Dermis blood vessel endothelial cell (primary cell): ENCODE measurements at regions not wholly inside any gene's neighbourhood (a gene's known extent, or its start where the extent isn't known, plus 50 kb on each side); places are given as distances from the start of the nearest gene placed in this dataset.
"Not testable (repeated sequence)": the region's sequence is repeated elsewhere in the genome, so short reads cannot be mapped to it uniquely, and the experiment has no call there.

Source experiments
- DNase-seq: peaks from one replicate; pipeline ENCODE4 v3.0.0; 2010

DNA sequence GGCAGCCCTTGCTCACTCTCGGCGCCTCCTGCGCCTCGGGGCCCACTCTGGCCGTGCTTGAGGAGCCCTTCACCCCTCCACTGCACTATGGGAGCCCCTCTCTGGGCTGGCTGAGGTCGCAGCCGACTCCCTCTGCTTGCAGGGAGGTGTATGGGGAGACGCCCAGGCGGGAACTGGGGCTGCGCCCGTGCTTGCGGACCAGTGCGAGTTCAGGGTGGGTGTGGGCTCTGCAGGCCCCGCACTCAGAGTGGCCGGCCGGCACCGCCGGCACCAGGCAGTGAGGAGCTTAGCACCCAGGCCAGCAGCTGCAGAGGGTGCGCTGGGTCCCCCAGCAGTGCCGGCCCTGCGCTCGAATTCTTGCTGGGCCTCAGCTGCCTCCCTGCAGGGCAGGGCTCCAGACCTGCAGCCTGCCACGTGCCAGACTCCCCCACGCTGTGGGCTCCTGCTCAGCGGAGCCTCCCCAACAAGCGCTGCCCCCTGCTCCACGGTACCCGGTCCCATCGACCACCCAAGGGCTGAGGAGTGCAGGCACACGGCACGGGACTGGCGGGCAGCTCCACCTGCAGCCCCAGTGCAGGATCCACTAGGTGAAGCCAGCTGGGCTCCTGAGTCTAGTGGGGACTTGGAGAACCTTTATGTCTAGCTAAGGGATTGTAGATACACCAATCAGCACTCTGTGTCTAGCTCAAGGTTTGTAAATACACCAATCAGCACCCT is 54.0 kb upstream of the WWC2 start:
- DNase-seq: not testable (repeated sequence)

- DNase-seq: no peak
Observed at GRCh38 chr4:183038436-183038835, 60.6 kb upstream of the WWC2 start.

DNA sequence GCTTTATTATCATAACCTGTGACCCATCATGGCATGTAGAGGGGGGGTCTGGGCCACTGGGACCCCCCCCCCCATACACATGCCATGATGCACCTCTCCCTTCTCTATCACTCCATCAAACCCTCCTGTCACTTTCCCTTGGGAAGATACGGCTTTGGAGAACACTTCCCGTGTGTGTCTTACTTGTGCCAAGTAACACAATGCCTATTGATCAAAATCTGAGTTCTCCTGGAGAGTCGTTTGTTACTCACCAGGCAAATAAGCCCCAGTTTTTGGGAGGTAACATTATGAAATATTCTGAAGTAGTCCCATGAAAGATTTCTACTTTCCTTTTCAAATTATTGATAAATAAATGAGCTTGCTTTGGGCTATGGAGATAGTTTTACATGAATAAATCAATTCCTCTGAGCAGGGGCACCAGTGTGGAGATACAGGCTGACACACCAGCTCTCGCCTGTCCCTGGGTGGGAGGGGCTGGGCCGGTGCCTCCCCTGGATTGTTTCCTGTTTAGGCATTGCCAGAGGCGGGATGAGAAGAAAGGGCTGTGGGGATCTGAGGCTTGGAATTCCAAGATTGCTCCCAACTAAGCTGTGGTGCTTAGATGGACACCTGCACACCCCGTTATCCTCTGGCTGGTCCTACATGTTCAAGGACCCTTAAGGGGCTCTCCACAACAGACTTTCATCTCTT is 63.2 kb upstream of the WWC2 start:
- no peak for DNase-seq

DNA sequence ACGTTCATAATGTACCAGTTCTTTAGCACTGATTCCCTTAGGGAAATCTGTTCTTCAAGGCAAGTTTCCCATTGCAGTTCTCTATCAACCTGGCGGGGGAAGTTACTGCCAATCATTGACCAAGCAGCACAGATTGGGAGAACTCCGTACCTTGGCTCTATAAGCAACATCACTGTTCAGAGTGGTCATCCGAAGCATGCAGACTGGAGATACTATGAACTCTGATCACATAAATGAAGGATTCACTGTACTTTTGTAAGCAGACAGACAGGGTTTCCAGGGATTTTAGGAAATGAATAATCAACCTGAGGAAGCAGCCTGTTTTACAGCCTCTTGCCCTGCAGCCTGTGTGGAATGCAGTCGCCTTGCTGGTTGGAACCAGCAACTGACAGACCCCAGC is 63.8 kb upstream of the WWC2 start:
- DNase-seq: no peak

GRCh38 chr4:183030823-183031222 is 68.2 kb upstream of the WWC2 start:
- no peak for DNase-seq

GRCh38 chr4:183030309-183030708 is 68.7 kb upstream of the WWC2 start:
- DNase-seq: no peak

- no peak for DNase-seq
Observed at GRCh38 chr4:183029365-183029764, 69.7 kb upstream of the WWC2 start.

- no peak for DNase-seq
Observed at GRCh38 chr4:183026701-183027100, 72.4 kb upstream of the WWC2 start.

GRCh38 chr4:183022617-183023016 is 76.4 kb upstream of the WWC2 start:
- DNase-seq: no peak

DNA sequence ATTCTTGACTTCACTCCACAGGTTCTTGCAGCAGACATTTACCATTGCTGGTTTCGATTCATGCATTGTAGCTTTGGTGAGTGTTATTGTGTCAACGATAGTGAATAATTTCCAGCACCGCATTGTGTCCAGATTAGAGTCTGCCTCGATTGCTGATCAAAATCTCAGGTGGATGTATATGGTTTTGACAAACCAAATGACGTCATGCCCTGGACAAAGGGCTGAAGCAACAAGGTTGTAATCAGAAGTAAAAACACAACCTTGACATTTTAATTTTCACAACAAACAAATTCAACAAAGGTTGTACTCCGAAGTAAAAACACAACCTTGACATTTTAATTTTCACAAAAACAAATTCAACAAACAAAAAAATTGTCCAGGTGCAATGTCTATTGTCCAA is 81.1 kb upstream of the WWC2 start:
- DNase-seq: no peak

DNA sequence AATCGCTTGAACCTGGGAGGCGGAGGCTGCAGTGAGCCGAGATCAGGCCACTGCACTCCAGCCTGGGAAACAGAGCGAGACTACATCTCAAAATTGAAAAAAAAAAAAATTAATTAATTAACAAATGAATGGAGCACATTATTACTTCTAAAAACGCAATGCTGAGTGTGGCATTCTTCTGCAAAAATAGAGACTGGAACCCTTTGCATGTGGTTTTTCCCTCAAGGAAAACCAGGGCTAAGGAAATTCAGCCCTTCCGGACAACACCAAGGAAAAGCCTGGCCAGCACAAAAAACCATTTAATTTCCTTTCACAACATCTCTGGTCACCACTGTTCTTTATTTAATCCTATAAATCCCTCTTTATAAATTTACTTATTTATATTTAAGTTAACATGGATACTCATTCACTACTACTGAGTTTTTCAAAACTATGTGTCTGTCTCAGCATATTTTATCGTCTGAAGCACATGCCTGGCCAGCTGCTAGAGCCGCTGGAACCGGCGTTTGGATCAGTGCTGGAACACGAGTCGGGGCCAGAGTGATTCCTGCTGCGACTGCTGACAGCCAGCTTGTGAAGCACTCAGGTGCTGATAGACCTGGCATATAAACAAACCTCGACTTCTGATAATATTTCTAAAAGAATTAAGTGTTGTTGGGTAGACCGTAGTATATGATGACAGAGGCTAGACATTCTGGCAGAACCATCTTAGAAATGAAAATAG is 84.5 kb upstream of the WWC2 start:
- DNase-seq: no peak

GRCh38 chr4:183013730-183014002 is 85.4 kb upstream of the WWC2 start:
- DNase-seq: no peak

GRCh38 chr4:183012879-183013729 is 86.0 kb upstream of the WWC2 start:
- no peak for DNase-seq

DNA sequence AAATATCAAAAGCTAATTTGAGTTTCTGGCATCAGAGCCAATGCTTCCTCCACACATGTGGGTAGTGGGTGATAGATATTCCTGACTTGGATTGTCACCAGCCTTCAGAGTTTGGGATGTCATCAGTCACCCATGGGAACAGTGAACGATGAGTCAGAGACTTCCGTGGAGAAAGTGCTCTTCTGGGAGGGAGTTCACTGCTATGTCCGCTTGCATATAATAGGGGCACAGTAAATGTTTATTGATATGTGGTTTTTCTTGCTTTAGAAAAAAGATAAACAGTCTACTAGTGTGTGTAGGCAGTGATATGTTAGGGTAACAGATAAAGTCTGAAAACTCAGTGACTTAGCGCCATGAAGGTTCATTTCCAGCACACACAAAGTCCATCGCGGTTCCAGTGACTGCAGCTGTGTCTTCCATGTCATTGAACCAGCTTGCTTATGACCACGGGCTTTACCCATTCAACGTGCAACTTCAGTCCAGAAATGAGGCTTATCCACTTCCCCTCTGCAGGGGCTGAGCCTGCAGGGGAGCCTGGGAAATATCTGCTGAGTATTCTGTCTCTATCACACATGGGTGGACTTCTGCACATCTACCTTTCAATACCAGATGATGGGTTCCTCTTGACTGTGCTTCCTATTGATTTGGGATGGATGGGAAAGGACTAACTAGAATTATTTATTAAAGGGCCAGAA is 87.7 kb upstream of the WWC2 start:
- DNase-seq: no peak

DNA sequence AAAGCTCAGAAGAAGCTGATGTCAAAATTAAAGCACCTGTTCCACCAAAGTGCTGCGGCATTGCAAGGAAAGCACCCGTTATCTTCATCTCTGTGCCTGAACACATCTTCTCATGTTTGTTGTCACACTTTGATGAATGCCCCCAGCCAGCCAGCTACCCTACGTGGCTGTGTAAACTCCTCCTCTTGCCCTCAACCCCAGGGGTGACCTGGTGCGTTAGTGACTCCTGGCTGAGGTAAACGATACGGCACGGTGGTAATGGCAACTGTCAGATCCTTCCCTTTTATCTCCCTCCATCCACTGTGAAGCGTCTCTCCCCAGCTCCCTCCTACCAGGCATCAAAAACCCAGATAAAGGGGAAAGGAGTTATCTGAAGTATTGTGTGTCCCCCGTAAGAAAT is 90.6 kb upstream of the WWC2 start:
- no peak for DNase-seq

GRCh38 chr4:183004370-183004769 is 87.2 kb upstream of the DCTD start:
- not testable (repeated sequence) for DNase-seq

GRCh38 chr4:182994171-182994570 is 77.0 kb upstream of the DCTD start:
- no peak for DNase-seq

DNA sequence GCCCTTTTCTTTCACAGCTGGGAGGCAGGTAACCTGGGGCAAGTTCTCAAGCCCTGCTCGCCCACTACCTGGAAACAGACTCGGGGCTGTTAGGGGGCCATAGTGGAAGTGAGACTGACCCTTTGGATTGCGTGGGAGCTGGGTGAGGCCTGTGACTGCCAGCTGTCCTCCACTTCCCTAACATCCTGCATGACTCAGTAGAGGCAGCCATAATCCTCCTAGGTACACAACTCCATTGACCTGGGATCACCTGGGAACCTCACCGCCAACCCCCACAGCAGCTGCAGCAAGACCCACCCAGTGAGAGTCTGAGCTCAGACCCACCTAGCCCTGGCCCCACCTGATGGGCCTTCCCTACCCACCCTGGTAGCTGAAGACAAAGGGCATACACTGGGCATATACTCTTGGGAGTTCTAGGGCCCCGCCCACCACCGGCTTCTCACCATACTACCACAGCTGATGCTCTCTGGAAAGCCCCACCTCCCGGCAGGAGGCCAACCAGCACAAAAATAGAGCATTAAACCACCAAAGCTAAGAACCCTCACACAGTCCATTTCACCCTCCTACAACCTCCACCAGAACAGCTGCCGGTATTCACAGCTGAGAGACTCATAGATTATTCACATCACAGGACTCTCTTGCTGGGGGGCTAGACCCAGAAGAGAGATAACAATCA is 61.1 kb upstream of the DCTD start:
- peak; percentile 50 for DNase-seq

GRCh38 chr4:182975806-182976205 is 58.6 kb upstream of the DCTD start:
- DNase-seq: peak; percentile 92

GRCh38 chr4:182973941-182974340 is 56.8 kb upstream of the DCTD start:
- no peak for DNase-seq

DNA sequence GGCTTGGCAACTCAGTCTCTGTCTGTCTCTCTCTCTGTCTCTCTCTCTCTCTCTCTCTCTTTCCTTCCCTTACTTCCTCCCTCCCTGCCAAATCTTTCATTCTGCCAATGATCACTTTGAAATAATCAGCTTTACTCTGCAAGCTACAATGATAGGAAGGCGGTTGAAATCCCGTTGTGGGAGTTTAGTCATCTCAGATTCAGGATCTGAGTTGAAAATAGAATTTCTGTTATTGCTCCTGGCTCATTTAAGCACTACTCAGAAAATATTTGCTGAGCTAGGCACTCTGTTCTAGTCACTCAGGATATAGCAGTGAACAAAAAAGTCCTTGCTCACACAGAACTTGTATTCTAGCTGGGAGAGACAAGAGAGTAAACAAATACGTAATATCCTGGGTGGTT is 56.3 kb upstream of the DCTD start:
- peak; percentile 10 for DNase-seq

DNA sequence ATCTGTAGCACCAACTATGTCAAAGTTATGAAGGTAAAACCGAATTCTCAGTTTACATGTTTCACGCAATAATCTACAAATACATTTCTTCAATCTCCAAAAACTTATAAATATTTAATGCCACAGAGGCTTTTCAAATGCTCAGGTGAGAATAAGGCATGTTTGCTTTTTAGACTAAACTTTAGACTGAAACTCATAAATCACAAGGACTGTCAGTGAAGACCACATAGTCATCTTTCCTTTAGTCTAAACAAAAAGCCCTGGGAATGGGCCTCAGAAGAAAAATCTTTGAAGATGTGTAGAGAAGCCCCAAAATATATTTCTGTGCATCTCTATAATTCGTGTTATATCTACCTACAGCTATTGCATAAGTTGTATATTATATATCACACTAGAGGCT is 54.5 kb upstream of the DCTD start:
- no peak for DNase-seq
